ENCODE measurements at regions not wholly inside any gene's neighbourhood (a gene's known extent, or its start where the extent isn't known, plus 50 kb on each side); places are given as distances from the start of the nearest gene placed in this dataset.

- TF ChIP-seq, protein P1, sequence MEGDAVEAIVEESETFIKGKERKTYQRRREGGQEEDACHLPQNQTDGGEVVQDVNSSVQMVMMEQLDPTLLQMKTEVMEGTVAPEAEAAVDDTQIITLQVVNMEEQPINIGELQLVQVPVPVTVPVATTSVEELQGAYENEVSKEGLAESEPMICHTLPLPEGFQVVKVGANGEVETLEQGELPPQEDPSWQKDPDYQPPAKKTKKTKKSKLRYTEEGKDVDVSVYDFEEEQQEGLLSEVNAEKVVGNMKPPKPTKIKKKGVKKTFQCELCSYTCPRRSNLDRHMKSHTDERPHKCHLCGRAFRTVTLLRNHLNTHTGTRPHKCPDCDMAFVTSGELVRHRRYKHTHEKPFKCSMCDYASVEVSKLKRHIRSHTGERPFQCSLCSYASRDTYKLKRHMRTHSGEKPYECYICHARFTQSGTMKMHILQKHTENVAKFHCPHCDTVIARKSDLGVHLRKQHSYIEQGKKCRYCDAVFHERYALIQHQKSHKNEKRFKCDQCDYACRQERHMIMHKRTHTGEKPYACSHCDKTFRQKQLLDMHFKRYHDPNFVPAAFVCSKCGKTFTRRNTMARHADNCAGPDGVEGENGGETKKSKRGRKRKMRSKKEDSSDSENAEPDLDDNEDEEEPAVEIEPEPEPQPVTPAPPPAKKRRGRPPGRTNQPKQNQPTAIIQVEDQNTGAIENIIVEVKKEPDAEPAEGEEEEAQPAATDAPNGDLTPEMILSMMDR (IDR thresholded peaks at IDR 0.05), result no peak
- H3K27ac Mint-ChIP-seq (ENCODE audit: unreplicated experiment), result no peak overlapping the region
- no peak overlapping the region for H3K4me3 Mint-ChIP-seq (ENCODE audit: unreplicated experiment)
- peaks cover 23% of the 10 kb centered on the region for H3K4me1 Mint-ChIP-seq (ENCODE audit: low read depth)
- H3K36me3 Mint-ChIP-seq (ENCODE audit: low read depth), result no peaks in the 10 kb centered on the region
- DNase-seq (ENCODE audit: low spot score), result no peak
- H3K27me3 Mint-ChIP-seq (ENCODE audit: low read depth), result no peaks in the 10 kb centered on the region
- no peaks in the 10 kb centered on the region for H3K9me3 Mint-ChIP-seq (ENCODE audit: low read depth)
Measured at GRCh38 chr4:159006202-159006601, 96.7 kb upstream of the RAPGEF2 start.

DNA sequence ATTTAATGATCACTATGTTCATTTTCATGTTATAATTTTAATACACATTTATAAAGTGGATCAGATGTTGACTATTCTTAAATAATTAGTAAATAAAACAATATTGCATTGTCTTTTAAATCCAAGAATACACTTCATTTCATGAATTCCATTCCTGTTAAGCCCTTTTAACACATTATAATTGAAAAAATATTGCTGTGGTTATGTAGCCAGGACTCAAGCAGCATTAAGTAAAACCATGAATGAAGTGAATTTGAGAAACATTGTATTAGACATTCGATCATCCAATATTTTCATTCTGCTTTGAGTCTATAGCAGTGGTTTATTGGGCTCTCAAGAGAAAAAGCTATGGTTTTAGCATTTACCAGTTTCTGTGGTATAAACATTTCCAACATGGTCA, 94.2 kb upstream of the RAPGEF2 start:
- DNase-seq (ENCODE audit: low spot score), result no peak
- Mint-ChIP-seq H3K27ac (ENCODE audit: unreplicated experiment) (no peak overlapping the region), H3K9me3 (ENCODE audit: low read depth) (no peaks in the 10 kb centered on the region), H3K4me3 (ENCODE audit: unreplicated experiment) (no peak overlapping the region), H3K36me3 (ENCODE audit: low read depth) (no peaks in the 10 kb centered on the region), H3K4me1 (ENCODE audit: low read depth) (peaks cover 16% of the 10 kb centered on the region), H3K27me3 (ENCODE audit: low read depth) (no peaks in the 10 kb centered on the region)
- TF ChIP-seq, protein P1 (IDR thresholded peaks at IDR 0.05), result no peak

DNA sequence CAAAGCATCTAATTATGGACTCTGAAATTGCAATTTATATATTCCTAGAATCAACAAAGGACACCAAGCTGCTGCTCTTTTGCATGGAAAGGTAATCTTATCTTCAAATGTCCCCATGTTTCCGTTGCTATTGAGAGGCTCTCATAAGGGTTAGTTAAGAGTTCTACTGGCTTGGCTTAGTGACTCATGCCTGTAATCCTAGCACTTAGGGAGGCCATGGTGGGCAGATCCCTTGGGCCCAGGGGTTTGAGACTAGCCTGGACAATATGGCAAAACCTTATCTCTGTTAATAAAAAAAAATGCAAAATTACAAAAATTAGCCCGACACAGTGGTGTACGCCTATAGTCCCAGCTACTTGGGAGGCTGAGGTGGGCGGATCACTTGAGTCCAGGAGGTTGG, 93.4 kb upstream of the RAPGEF2 start:
- TF ChIP-seq, protein P1 (IDR thresholded peaks at IDR 0.05), result no peak
- peaks cover 14% of the 10 kb centered on the region for H3K4me1 Mint-ChIP-seq (ENCODE audit: low read depth)
- DNase-seq (ENCODE audit: low spot score), result no peak
- no peaks in the 10 kb centered on the region for H3K36me3 Mint-ChIP-seq (ENCODE audit: low read depth)
- H3K27me3 Mint-ChIP-seq (ENCODE audit: low read depth), result no peaks in the 10 kb centered on the region
- H3K4me3 Mint-ChIP-seq (ENCODE audit: unreplicated experiment), result no peak overlapping the region
- H3K27ac Mint-ChIP-seq (ENCODE audit: unreplicated experiment), result no peak overlapping the region
- no peaks in the 10 kb centered on the region for H3K9me3 Mint-ChIP-seq (ENCODE audit: low read depth)

GRCh38 chr4:159010100-159010499, 92.8 kb upstream of the RAPGEF2 start:
- Mint-ChIP-seq H3K27me3 (ENCODE audit: low read depth) (no peaks in the 10 kb centered on the region), H3K4me3 (ENCODE audit: unreplicated experiment) (no peak overlapping the region), H3K36me3 (ENCODE audit: low read depth) (no peaks in the 10 kb centered on the region), H3K27ac (ENCODE audit: unreplicated experiment) (no peak overlapping the region), H3K4me1 (ENCODE audit: low read depth) (peaks cover 14% of the 10 kb centered on the region), H3K9me3 (ENCODE audit: low read depth) (no peaks in the 10 kb centered on the region)
- DNase-seq (ENCODE audit: low spot score), result no peak
- TF ChIP-seq, protein P1 (IDR thresholded peaks at IDR 0.05), result no peak

DNA sequence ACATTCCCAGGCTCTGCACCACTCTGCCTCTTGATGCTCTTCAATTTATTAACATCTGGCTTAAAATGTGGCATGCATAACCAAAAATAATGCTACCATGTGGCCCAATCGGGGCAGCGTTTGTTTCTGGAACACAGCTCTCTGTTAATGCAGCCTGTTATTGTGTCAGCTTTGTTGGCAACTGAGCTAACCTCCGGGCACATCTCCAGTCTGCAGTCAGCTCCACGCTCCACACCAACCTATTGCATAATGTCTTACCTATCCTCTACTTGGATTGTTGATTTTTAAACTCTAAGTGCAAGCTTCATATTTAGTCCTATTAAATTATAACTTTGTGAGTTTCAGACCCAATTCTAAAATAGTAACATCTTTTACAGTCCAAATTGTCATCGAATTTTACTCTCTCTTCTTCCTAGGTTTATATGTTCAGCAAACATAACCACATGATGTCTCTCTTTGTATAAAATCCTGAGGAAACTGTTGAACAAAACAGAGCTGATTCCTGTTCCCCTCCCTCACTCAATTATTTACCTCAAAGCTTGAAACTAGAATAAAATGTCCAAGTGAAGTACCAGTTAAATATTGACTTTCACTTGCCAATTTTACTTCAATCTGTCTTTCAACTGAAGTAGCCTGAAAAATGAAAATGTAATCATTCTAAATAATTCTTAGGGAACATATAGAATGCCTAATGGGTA, 92.2 kb upstream of the RAPGEF2 start:
- TF ChIP-seq, protein P1 (IDR thresholded peaks at IDR 0.05), result no peak
- Mint-ChIP-seq H3K27me3 (ENCODE audit: low read depth) (no peaks in the 10 kb centered on the region), H3K4me3 (ENCODE audit: unreplicated experiment) (no peak overlapping the region), H3K27ac (ENCODE audit: unreplicated experiment) (no peak overlapping the region), H3K4me1 (ENCODE audit: low read depth) (peaks cover 14% of the 10 kb centered on the region), H3K9me3 (ENCODE audit: low read depth) (no peaks in the 10 kb centered on the region), H3K36me3 (ENCODE audit: low read depth) (no peaks in the 10 kb centered on the region)
- DNase-seq (ENCODE audit: low spot score), result no peak

Measured in chondrocyte (in vitro differentiated cells).